Gastroesophageal sphincter (tissue), 4 donors: ENCODE measurements at regions not wholly inside any gene's neighbourhood (a gene's known extent, or its start where the extent isn't known, plus 50 kb on each side); places are given as distances from the start of the nearest gene placed in this dataset.
A peak's percentile ranks its signal among the peaks of the same experiment; 100 is the strongest.

Experiments used
- ATAC-seq: fragments of 150-250 bp; one replicate; pipeline ENCODE4 v1.9.1; 2016; ENCODE audit warnings: mild to moderate bottlenecking, moderate library complexity
- H3K27ac ChIP-seq, 4 donors: fragments of 200-600 bp; sonication (generic) in 3 of 4; 1 replicate in 3 of 4; 2 replicates in 1 of 4; pipeline ENCODE4 v1.5.1; 2016 to 2019
- H3K27me3 ChIP-seq: fragments of 200-600 bp; sonication (generic); one replicate; pipeline ENCODE4 v1.5.1; 2019
- H3K36me3 ChIP-seq, 2 donors: fragments of 200-600 bp; sonication (generic); one replicate each; pipeline ENCODE4 v1.5.1; 2019; ENCODE audit warnings: control low read depth in 1 of 2
- H3K4me1 ChIP-seq, 3 donors: fragments of 200-600 bp; sonication (generic); 1 replicate in 2 of 3; 2 replicates in 1 of 3; pipeline ENCODE4 v1.5.1; 2016 to 2019; ENCODE audit warnings: control low read depth in 2 of 3
- H3K4me3 ChIP-seq, 2 donors: fragments of 200-600 bp; sonication (generic); one replicate each; pipeline ENCODE4 v1.5.1; 2019; ENCODE audit warnings: mild to moderate bottlenecking in 1 of 2, moderate library complexity in 1 of 2
- H3K9me3 ChIP-seq, 3 donors: fragments of 200-600 bp; sonication (generic); one replicate each; pipeline ENCODE4 v1.5.1; 2017 to 2019; ENCODE audit warnings: control low read depth in 2 of 3
- CTCF ChIP-seq, 4 experiments: fragments of 200-600 bp in 2 of 4; fragments of 450-650 bp in 2 of 4; sonication (generic) in 1 of 4; IDR thresholded peaks; one replicate each; pipeline ENCODE4 v1.5.1; 2017 to 2019; ENCODE audit warnings: antibody characterized with exemption in 4 of 4, mild to moderate bottlenecking in 2 of 4, moderate library complexity in 2 of 4
- EP300 ChIP-seq: sonication (generic); formaldehyde crosslinking; IDR thresholded peaks from one replicate; pipeline ENCODE4 v1.6.1; 2017; ENCODE audit warnings: antibody characterized with exemption, mild to moderate bottlenecking
- POLR2A ChIP-seq, 2 donors: fragments of 450-650 bp; IDR thresholded peaks; one replicate each; pipeline ENCODE4 v1.6.1; 2017; ENCODE audit warnings: antibody characterized with exemption in 2 of 2, mild to moderate bottlenecking in 2 of 2, moderate library complexity in 1 of 2
- POLR2AphosphoS5 ChIP-seq: sonication (generic); formaldehyde crosslinking; IDR thresholded peaks from one replicate; pipeline ENCODE4 v1.6.1; 2017; ENCODE audit warnings: antibody characterized with exemption
- WGBS, 2 donors: methylation state at CpG; one replicate each; pipeline ENCODE4 v1.1.5; 2018; ENCODE audit warnings: low coverage in 1 of 2; 5-methylcytosine and 5-hydroxymethylcytosine counted together

DNA sequence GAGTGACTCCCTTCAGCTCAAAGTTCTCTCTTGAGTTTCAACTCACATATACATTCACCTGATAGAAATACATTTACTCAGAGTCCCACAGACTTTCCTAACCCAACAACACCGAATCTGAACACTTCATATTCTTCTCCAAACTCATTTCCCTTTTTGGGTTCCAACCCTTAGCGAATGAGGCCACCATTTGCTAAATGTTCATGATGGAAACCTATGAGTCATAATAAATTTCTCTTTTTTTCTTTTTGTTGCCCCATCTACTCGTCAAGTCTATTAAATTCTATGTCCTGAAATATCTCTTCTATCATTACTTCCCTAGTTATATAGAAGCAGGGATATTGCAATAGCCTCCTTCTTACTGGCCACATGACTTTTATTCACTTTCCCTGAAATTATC is 100.1 kb downstream of the HLX start:
- ATAC-seq, result no peak
- 55 to 83% methylated on average over 2 to 3 of the region's 3 CpGs for WGBS, 2 donors

DNA sequence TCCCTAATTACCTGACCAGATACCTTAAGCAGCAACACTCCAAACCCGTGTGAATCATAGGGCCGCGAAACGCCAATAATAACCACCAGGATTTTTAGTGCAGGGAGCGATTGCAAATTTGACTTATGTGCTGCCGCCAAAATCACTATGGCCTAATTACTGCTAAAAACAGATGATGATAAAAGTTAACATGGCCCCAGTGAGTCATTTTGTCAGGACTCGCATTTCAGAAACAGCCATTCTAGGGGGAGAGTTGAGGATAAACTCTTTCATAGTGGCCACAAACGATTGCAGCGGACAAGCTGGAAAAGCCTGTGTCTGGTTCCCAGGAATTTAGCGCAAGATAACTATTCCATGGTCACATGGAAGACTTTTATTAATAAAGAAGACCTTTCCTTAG is 103.4 kb downstream of the HLX start:
- H3K27ac ChIP-seq, result no peak overlapping the region
- H3K27me3 ChIP-seq, result no peaks in the 10 kb centered on the region
- H3K4me1 ChIP-seq, result no peaks in the 10 kb centered on the region
- no peaks in the 10 kb centered on the region for H3K9me3 ChIP-seq
- TF ChIP-seq CTCF (IDR thresholded peaks at IDR 0.05) (no peak), EP300 (no peak), POLR2A (IDR thresholded peaks at IDR 0.05) (no peak), POLR2AphosphoS5 (no peak)
- no peak overlapping the region for H3K4me3 ChIP-seq
- ATAC-seq, result no peak
- 91 to 93% methylated on average over 7 to 9 of the region's 10 CpGs for WGBS, 2 donors
- H3K36me3 ChIP-seq, result no peaks in the 10 kb centered on the region

More for the DNA sequence above, 100.1 kb downstream of the HLX start:
- TF ChIP-seq POLR2AphosphoS5, result no peak
- TF ChIP-seq EP300, result no peak
- TF ChIP-seq CTCF (IDR thresholded peaks at IDR 0.05), result no peak
- no peak for TF ChIP-seq POLR2A (IDR thresholded peaks at IDR 0.05)
- H3K36me3 ChIP-seq, result no peaks in the 10 kb centered on the region
- H3K4me1 ChIP-seq, result no peaks in the 10 kb centered on the region
- no peaks in the 10 kb centered on the region for H3K9me3 ChIP-seq
- no peak overlapping the region for H3K27ac ChIP-seq
- H3K27me3 ChIP-seq, result no peaks in the 10 kb centered on the region
- no peak overlapping the region for H3K4me3 ChIP-seq

GRCh38 chr1:220983877-220984635 is 104.8 kb downstream of the HLX start:
- no peaks in the 10 kb centered on the region for H3K9me3 ChIP-seq
- 56 to 90% methylated on average over 3 to 5 of the region's 19 CpGs for WGBS, 2 donors

DNA sequence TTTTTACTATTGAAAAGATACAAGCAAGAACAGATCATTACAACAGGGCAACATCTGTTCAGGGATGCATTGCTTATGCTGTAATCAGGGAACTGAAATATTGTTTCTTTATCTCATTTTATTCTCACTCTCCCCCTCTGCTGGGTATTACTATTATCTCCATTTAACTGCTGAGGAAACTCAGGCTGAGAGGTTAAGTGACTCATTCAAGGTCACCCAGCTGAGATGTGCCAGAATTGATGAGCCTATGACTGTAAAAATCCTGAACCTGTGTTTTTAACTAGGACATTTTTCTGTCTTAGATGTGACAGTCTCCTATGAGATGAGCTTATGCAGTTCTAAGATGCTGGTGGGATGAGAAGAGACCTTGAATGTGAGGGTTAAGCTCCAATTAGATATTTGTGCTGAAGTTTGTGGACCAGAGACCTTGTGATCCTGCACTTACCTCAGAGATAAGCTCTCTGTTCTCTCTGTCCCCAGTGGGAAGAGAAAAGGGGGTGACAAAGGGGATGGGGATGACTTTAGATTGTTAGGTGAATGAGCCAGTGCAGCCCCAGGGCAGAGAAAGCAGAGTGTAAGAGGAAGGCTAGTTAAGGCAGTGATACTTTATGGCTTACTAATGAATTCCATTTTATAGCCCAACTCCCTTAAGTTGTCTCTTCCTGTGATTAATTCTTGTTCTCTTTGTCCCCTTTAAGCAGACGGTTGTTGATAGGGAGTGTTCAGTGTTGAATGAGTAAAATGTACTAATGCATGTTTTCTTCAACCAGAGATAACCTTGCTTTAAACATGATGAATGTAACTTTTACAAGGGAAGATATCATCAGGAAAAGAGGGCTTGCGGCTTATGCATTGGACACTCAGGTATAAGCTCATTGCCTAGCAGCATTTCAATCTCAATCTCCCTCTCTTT is 111.4 kb downstream of the HLX start:
- 66 to 84% methylated on average over 2 of the region's 2 CpGs for WGBS, 2 donors
- Histone ChIP-seq H3K27me3 (no peaks in the 10 kb centered on the region), H3K4me1 (peaks cover 3 to 18% (median 3%) of the 10 kb centered on the region in 3 donors), H3K4me3 (no peak overlapping the region), H3K36me3 (no peaks in the 10 kb centered on the region), H3K9me3 (no peaks in the 10 kb centered on the region), H3K27ac (no peak overlapping the region)
- ATAC-seq, result peak; percentile 31
- no peak for TF ChIP-seq POLR2A (IDR thresholded peaks at IDR 0.05)
- TF ChIP-seq EP300, result no peak
- TF ChIP-seq POLR2AphosphoS5, result no peak
- TF ChIP-seq CTCF (IDR thresholded peaks at IDR 0.05), result peak in 1 of 4 experiments; percentile 6

More at GRCh38 chr1:220983877-220984635, 104.8 kb downstream of the HLX start:
- no peaks in the 10 kb centered on the region for H3K36me3 ChIP-seq
- TF ChIP-seq POLR2A (IDR thresholded peaks at IDR 0.05) (no peak), POLR2AphosphoS5 (no peak), CTCF (IDR thresholded peaks at IDR 0.05) (no peak), EP300 (no peak)
- ATAC-seq, result no peak
- no peak overlapping the region for H3K27ac ChIP-seq
- H3K4me1 ChIP-seq, result no peaks in the 10 kb centered on the region
- H3K4me3 ChIP-seq, result no peak overlapping the region
- no peaks in the 10 kb centered on the region for H3K27me3 ChIP-seq
